ENCODE measurements at regions not wholly inside any gene's neighbourhood (a gene's known extent, or its start where the extent isn't known, plus 50 kb on each side); places are given as distances from the start of the nearest gene placed in this dataset.
"Not testable (repeated sequence)": the region's sequence is repeated elsewhere in the genome, so short reads cannot be mapped to it uniquely, and the experiment has no call there.

DNA sequence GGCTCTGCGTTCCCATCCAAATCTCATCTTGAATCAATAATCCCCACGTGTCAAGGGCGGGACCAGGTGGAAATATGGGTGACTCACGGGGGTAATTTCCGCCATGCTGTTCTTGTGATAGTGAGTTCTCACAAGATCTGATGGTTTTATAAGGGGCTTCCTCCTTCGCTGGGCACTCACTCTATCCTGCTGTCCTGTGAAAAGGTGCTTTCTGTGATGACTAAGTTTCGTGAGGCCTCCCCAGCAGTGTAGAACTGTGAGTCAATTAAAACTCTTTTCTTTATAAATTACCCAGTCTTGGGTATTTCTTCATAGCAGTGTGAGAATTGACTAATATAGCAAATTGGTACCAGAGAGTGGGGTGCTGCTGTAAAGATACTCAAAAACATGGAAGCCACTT is 142.4 kb upstream of the TFPI start:
- peaks cover 13% of the 10 kb centered on the region for H3K4me1 Mint-ChIP-seq
- Histone ChIP-seq H3K4me1 (ENCODE audit: insufficient read depth) (peaks cover 25% of the 10 kb centered on the region), H3K9me2 (ENCODE audit: insufficient read depth) (peaks cover 17% of the 10 kb centered on the region)
- H3K27me3 Mint-ChIP-seq (ENCODE audit: insufficient read depth, low read depth, poor library complexity); H3K4me2 ChIP-seq; H3K27me3 ChIP-seq (ENCODE audit: insufficient read depth); H3K9me3 Mint-ChIP-seq; ATAC-seq; H2AFZ ChIP-seq; H3K27ac Mint-ChIP-seq; H3K4me3 ChIP-seq; H3K79me2 ChIP-seq (replicated peaks; ENCODE audit: insufficient read depth); H4K20me1 ChIP-seq (replicated peaks; ENCODE audit: insufficient read depth); H3K4me3 Mint-ChIP-seq; H3K27ac ChIP-seq (ENCODE audit: low read depth); H3F3A ChIP-seq (replicated peaks; ENCODE audit: low read depth); DNase-seq (ENCODE audit: low spot score); H3K36me3 ChIP-seq (ENCODE audit: insufficient read depth): not testable (repeated sequence)
- peaks cover 11% of the 10 kb centered on the region; the same call in 2 of the 3 replicates for H3K36me3 Mint-ChIP-seq (ENCODE audit: low read depth)

- no peak for DNase-seq (ENCODE audit: low spot score)
- H3K27ac ChIP-seq (ENCODE audit: low read depth): no peak overlapping the region
- peaks cover 3% of the 10 kb centered on the region for H3K27me3 Mint-ChIP-seq (ENCODE audit: insufficient read depth, low read depth, poor library complexity)
Observed at GRCh38 chr2:187698374-187699110, 144.3 kb upstream of the TFPI start.

More at GRCh38 chr2:187698374-187699110, 144.3 kb upstream of the TFPI start:
- H3K4me2 ChIP-seq: no peak overlapping the region
- H3K4me1 Mint-ChIP-seq: peaks cover 24% of the 10 kb centered on the region
- H3K27me3 ChIP-seq (ENCODE audit: insufficient read depth): no peaks in the 10 kb centered on the region
- H3K4me1 ChIP-seq (ENCODE audit: insufficient read depth): peaks cover 42% of the 10 kb centered on the region
- no peak for ATAC-seq
- H3K79me2 ChIP-seq (replicated peaks; ENCODE audit: insufficient read depth): no peaks in the 10 kb centered on the region
- no peak overlapping the region for H3K4me3 ChIP-seq
- H3K27ac Mint-ChIP-seq: no peak overlapping the region
- TF ChIP-seq ZNF114 (CRISPR knock-in tag; IDR thresholded peaks at IDR 0.05) (no peak), STAT1 (IDR thresholded peaks at IDR 0.05; ENCODE audit: unreplicated experiment) (no peak), NANOG (IDR thresholded peaks at IDR 0.05; ENCODE audit: borderline replicate concordance) (no peak), EZH2 (IDR thresholded peaks at IDR 0.05; ENCODE audit: low read depth, unreplicated experiment) (no peak), ETS1 (IDR thresholded peaks at IDR 0.05) (no peak), POLR2AphosphoS5 (IDR thresholded peaks at IDR 0.05; ENCODE audit: low read depth) (no peak)
- TF ChIP-seq, protein P1, sequence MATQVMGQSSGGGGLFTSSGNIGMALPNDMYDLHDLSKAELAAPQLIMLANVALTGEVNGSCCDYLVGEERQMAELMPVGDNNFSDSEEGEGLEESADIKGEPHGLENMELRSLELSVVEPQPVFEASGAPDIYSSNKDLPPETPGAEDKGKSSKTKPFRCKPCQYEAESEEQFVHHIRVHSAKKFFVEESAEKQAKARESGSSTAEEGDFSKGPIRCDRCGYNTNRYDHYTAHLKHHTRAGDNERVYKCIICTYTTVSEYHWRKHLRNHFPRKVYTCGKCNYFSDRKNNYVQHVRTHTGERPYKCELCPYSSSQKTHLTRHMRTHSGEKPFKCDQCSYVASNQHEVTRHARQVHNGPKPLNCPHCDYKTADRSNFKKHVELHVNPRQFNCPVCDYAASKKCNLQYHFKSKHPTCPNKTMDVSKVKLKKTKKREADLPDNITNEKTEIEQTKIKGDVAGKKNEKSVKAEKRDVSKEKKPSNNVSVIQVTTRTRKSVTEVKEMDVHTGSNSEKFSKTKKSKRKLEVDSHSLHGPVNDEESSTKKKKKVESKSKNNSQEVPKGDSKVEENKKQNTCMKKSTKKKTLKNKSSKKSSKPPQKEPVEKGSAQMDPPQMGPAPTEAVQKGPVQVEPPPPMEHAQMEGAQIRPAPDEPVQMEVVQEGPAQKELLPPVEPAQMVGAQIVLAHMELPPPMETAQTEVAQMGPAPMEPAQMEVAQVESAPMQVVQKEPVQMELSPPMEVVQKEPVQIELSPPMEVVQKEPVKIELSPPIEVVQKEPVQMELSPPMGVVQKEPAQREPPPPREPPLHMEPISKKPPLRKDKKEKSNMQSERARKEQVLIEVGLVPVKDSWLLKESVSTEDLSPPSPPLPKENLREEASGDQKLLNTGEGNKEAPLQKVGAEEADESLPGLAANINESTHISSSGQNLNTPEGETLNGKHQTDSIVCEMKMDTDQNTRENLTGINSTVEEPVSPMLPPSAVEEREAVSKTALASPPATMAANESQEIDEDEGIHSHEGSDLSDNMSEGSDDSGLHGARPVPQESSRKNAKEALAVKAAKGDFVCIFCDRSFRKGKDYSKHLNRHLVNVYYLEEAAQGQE (IDR thresholded peaks at IDR 0.05; ENCODE audit: unreplicated experiment): no peak
- no peak overlapping the region for H3K4me3 Mint-ChIP-seq
- no peaks in the 10 kb centered on the region for H4K20me1 ChIP-seq (replicated peaks; ENCODE audit: insufficient read depth)
- H3K36me3 ChIP-seq (ENCODE audit: insufficient read depth): no peaks in the 10 kb centered on the region
- H3K36me3 Mint-ChIP-seq (ENCODE audit: low read depth): peaks cover 14% of the 10 kb centered on the region
- H3F3A ChIP-seq (replicated peaks; ENCODE audit: low read depth): no peaks in the 10 kb centered on the region
- H3K9me2 ChIP-seq (ENCODE audit: insufficient read depth): peaks cover 17% of the 10 kb centered on the region
- peaks cover 3% of the 10 kb centered on the region; the same call in 2 of the 3 replicates for H3K9me3 Mint-ChIP-seq
- no peak overlapping the region for H2AFZ ChIP-seq
